LoVo (cell line): ENCODE measurements at regions not wholly inside any gene's neighbourhood (a gene's known extent, or its start where the extent isn't known, plus 50 kb on each side); places are given as distances from the start of the nearest gene placed in this dataset.

Source experiments
- DNase-seq: peaks from one replicate; pipeline ENCODE4 v3.0.0-alpha.2; 2016; ENCODE audit warnings: low spot score

DNA sequence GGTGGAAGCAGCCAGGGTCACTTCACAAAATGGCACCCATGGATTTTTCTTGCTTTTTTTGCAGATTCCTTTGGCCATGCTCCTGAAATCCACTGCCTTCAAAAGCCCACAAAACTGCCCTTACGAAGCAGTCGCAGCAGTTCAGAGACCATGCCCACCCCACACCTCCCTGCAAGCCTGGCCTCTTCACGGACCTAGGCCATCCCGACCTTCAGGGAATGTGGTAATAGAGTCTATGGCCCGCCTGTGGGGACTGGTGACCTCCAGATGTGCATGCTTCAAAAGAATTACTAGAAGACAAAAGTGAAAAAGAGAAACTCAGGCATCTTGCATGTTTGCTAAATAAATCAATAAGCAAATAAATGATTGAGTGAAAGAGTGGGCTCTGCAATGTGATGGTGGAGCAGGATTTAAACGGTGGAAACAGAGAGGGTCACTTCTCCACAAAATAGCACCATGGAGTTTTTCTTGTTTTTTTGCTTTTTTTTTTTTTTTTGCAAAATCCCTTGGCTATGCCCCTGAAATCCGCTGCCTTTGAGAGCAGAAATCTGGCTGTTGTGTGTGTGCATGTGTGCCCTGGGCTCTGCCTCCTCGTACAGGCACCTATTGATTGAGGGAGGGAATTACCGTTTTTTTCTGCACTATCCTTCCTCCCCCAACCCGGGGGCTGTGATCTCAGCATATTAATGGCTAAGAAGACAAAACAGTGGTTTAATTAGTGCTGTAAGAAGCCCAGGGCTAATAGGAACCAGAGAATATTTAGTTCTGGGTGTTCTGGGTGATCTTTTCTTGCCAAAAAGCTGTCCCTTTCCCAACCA lies 107.4 kb downstream of the PXDC1 start:
- no peak for DNase-seq

DNA sequence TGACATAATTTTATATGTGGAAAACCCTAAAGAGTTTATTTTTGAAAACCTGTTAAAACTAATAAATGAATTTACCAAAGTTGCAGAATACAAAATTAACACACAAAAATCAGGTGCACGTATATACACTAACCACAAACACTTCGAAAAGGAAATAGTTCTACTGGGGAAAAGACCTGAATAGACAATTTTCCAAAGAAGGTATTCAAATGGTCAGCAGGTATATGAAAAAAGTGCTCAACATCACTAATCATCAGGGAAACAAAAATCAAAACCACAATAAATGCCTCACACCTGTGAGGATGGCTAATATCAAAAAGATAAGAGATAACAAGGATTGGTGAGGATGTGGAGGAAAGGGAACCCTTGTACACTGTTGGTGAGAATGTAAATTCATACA lies 110.6 kb downstream of the PXDC1 start:
- DNase-seq: no peak

GRCh38 chr6:3638662-3639061 lies 112.9 kb downstream of the PXDC1 start:
- no peak for DNase-seq

DNA sequence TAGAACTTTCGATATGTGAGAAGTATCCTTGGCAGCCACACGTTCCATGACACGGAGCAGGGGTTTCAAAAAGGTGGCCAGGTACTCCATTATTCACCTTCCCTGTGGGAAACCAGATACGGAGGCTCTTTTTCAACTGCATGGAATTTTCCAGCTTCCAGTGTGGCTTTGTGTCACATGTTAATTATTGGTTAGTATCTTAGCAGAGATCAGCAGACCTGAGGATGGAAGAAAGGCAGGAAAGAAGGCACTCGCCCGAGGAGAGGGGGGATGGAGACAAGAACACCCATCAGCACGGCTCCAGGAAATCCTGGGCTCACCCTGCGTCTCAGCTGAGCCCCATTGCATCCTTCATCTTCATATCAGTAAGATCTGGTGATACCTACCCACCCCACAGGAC lies 115.5 kb downstream of the PXDC1 start:
- no peak for DNase-seq

- no peak for DNase-seq
Measured at GRCh38 chr6:3635482-3635881, 116.0 kb downstream of the PXDC1 start.

DNA sequence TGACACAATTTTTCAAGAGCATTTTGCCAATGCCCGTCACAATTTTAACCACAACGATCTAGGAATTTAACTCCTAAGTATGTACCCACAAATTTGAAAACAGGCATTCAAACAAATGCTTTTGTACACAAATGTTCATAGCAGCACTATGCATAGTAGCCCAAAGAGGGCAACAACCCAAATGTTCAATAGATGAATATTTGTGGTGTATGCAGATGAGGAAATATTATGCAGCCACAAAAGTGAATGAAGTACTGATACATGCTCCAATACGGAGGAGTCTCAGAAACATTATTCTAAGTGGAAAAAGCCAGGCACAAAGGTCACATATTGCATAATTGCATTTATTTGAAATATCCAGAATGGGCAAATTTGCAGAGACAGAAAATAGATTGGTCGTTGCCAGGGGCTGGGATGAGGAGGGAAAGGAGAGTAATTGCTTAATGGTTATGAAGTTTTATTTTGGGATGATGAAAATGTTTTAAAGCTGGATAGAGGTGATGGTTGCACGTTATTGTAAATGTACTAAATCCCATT lies 117.2 kb downstream of the PXDC1 start:
- no peak for DNase-seq

DNA sequence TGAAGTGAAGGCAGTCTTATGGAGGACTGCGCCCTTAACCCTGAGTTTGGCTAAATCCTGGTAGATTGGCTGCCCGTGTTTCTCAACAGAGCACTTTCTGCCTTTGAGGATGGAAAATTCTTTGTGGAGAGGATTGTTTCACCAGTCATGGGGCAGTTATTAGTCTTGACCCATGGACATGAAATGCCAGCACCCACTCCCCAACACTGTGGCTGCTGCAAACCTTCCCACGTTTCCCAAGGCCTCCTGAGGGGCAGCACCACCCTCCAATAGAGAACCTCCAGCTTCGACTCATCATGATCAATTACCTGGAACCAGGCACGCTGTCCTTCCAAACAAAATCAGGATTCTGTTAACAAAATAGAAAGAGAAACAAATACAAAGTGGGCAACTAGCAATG lies 117.8 kb downstream of the PXDC1 start:
- no peak for DNase-seq

- no peak for DNase-seq
Measured at GRCh38 chr6:3631877-3632276, 119.6 kb downstream of the PXDC1 start.

- no peak for DNase-seq
Measured at GRCh38 chr6:3631186-3631585, 120.3 kb downstream of the PXDC1 start.

GRCh38 chr6:3630258-3630835 lies 121.2 kb downstream of the PXDC1 start:
- no peak for DNase-seq

GRCh38 chr6:3627956-3628835 lies 123.3 kb downstream of the PXDC1 start:
- DNase-seq: no peak

- no peak for DNase-seq
Measured at GRCh38 chr6:3627501-3627900, 124.0 kb downstream of the PXDC1 start.

DNA sequence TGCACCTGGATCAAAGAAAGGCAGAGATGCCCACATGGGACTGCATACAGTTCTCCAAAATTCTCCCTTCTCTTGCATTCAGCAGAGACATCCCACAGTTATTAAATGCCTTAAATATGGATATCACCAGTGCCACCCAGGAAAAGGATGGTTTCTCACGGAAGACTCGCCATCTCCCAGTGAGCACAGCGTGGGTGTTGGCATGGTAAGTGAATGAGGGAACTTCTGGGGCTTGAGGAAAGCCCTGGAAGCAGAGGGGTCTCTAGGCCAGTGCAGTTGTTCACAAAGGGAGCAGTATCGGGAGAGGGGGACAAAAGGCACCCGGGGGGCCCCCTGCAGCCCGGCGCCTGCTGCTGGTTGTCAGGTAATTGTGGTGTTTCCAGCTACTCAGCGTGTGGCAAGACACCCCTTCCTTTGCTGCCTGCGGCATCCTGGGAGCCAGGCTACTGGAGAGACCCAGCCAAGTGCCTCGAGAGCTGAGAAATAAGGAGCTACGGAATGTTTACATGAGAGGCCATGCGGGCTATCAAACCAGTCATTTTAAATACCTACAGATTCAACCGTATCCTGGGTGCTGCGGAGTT lies 125.4 kb downstream of the PXDC1 start:
- DNase-seq: no peak

GRCh38 chr6:3625149-3625979 lies 126.1 kb downstream of the PXDC1 start:
- no peak for DNase-seq

DNA sequence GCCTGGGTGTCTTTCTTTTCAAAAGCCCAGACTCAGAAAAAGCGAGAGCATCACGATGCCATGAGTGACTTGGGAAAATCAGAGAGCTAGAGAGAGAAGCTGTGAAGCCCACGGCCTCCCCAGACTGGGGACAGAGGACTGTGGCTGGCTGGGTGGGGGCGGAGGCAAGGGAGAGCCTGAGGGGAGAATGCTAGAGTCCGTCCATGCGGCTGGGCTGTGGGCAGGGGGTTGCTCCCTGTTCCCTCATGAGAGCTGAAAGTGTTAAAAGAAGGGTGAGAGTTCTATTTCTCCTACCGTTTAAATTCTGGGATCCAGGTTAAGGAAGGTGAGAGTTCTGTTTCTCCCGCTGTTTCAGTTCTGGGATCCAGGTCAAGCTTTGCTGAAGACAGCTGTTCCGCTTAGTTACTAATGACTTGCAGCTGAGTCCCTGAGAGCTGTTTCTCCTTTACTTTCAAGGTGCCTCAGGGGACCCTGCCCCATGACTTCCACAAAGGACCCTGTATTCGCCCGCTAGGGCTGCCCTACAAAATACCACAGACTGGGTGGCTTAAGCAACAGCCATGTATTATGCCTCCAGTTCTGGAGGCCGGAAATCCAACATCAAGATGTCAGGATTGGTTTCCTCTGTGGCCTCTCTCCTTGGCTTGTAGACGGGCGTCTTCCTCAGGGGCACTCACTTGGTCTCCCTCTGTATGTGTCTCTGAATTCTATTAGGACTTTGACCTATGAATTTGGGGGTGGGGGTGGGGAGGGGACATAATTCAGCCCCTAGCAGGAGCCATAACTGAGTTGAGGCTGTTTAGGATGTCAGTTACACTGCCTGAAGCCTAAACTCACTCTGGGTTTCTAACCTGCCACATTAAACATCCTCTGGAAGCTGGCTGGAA lies 127.0 kb downstream of the PXDC1 start:
- no peak for DNase-seq

DNA sequence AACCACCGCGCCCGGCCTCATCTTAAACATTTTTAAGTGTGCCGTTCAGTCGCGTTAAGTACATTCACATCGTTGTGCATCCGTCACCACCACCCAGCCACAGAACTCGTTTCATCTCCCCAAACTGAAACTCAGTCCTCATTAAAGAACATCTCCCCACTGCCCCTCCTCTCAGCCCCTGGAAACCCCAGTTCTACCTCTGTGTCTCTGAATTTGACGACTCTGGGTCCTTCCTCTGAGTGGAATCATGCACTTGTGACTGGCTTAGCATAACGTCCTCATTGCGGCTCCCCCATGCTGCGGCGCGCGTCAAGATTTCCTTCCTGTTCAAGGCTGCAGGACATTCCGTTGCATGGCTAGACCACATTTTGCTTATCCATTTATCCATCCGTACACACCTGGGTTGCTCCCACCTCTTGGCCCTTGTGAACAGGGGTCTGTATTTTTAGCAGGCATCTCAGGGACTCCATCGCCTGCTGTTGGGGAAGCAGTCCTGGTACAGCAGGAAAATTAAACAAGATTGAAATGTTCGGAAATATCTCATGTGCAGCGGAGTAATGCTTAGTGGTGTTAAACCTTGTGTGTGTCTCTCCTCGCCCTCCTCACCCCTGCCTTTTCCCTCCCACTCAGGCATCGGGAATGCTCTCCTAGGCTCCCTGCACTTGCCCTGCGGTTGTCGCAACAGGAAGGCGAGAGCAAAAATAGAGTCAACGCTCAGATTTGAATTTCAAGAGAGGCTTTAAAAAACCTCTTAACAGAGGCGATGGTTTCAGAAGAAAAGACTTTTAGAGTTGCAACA lies 127.9 kb downstream of the PXDC1 start:
- DNase-seq: no peak

DNA sequence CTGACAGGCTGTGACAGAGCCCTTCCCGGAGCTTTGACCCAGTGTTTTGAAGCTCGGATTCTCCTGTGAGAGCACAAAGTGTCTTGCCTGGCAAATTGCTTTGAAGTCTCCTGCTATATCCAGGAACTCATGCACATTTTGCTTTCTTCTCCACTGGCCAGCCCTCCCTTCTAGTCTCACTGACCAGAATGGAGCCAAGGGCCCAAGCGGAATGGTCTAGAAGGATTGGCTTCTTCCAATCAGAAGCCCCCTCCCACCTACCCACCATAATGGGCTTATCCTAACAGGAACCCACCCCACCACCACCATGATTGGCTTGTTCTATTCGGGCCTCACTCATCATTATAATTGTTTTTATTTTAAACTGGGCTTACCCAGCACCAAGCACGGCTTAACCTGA lies 130.1 kb downstream of the PXDC1 start:
- no peak for DNase-seq

- no peak for DNase-seq
Measured at GRCh38 chr6:3620937-3621336, 130.6 kb downstream of the PXDC1 start.

GRCh38 chr6:3620389-3620788 lies 131.1 kb downstream of the PXDC1 start:
- no peak for DNase-seq

GRCh38 chr6:3619800-3620199 lies 131.7 kb downstream of the PXDC1 start:
- no peak for DNase-seq
